ENCODE measurements at regions not wholly inside any gene's neighbourhood (a gene's known extent, or its start where the extent isn't known, plus 50 kb on each side); places are given as distances from the start of the nearest gene placed in this dataset.
"Not testable (repeated sequence)": the region's sequence is repeated elsewhere in the genome, so short reads cannot be mapped to it uniquely, and the experiment has no call there.

DNA sequence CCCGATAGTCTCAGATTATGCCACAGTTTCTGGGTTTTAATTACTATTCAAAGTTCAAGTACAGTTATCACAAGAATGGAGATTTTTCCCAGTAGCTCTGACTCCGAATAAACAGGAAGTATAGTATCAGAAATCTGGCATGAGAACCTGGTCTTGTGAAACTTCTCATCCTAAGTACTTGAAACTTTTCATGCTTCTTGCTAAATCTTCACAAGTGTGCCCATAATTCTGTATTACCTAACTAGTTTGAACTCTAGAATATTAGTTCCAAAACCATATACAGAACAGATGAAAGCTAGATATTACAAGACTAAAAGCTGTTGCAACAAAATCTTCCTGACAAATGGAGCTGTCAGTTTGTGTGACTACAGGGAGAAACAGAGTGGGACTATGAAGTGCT, 70.5 kb upstream of the CSNK1A1L start:
- Mint-ChIP-seq H3K27me3 (no peaks in the 10 kb centered on the region), H3K4me1 (ENCODE audit: low read depth in 2 of 2) (no peaks in the 10 kb centered on the region), H3K36me3 (no peaks in the 10 kb centered on the region), H3K4me3 (no peak overlapping the region), H3K27ac (no peak overlapping the region), H3K9me3 (peaks cover 6% of the 10 kb centered on the region)
- DNase-seq (ENCODE audit: low spot score) (no peak), ATAC-seq (no peak)

DNA sequence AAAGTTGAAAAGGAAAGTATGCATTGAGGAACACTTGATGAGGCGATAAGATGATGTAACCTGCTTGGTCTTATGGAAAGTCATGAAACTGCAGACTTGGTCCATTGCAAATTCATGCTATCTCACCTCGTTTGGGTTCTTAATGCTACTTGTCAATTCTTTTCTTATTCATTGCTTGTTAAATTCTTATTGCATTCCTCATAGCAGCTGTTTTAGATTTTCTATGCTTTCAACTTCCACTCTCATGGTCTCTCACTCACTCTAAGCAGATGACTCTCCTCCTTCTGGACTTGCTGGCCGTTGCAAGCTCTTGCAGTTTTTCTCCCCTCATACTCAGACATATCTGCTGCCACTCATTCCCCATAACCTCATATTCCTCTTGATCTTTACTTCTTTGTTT, 67.8 kb upstream of the CSNK1A1L start:
- Mint-ChIP-seq H3K27me3 (no peaks in the 10 kb centered on the region), H3K27ac (no peak overlapping the region), H3K4me3 (no peak overlapping the region), H3K36me3 (no peaks in the 10 kb centered on the region), H3K9me3 (peaks cover 6% of the 10 kb centered on the region), H3K4me1 (ENCODE audit: low read depth in 2 of 2) (no peaks in the 10 kb centered on the region)
- no peak for DNase-seq (ENCODE audit: low spot score)
- ATAC-seq: no peak

DNA sequence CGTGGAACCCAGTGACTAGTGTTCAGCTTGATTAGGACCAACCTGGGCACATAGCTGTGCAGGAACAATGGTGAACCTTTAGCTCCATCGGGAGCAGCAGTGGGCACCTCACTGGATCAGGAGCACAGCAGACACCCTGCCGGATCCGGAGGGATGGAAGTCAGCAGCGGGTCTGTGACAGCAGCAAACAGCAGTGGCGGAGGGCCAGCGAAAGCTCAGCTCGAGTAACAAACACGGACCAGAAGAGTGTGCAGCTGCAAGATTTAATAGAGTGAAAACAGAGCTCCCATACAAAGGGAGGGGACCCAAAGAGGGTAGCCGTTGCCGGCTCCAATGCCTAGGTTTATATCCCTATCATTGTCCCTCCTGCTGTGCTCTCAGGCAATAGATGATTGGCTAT, 66.8 kb upstream of the CSNK1A1L start:
- ATAC-seq; H3K4me1 Mint-ChIP-seq (ENCODE audit: low read depth in 2 of 2): not testable (repeated sequence)

DNA sequence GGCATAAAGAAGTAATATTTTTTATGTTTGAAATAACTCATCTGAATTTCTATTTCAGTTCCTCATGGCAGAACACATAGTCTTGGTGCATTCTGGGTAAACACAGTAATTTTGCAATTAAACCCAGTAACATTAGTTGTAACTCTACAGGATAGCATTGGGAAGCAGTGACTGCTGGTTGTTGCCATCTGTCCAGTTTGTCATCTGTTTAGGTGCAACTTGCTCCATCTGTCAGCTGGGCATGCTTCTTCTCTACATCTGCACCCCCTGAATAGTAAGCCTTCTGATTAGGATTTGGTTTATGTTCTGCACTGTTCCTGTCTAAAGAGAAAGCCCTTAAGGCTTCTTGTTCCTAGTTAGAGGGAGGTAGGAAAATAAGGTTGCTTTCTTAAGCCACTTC, 63.5 kb upstream of the CSNK1A1L start:
- DNase-seq (ENCODE audit: low spot score) (no peak), ATAC-seq (no peak)
- Mint-ChIP-seq H3K27ac (no peak overlapping the region), H3K4me1 (ENCODE audit: low read depth in 2 of 2) (no peaks in the 10 kb centered on the region), H3K4me3 (no peak overlapping the region), H3K9me3 (peaks cover 7% of the 10 kb centered on the region), H3K27me3 (no peaks in the 10 kb centered on the region), H3K36me3 (no peaks in the 10 kb centered on the region)

More for the DNA sequence above, 66.8 kb upstream of the CSNK1A1L start:
- not testable (repeated sequence) for H3K4me3 Mint-ChIP-seq; DNase-seq (ENCODE audit: low spot score); H3K36me3 Mint-ChIP-seq; H3K27ac Mint-ChIP-seq; H3K9me3 Mint-ChIP-seq; H3K27me3 Mint-ChIP-seq

DNA sequence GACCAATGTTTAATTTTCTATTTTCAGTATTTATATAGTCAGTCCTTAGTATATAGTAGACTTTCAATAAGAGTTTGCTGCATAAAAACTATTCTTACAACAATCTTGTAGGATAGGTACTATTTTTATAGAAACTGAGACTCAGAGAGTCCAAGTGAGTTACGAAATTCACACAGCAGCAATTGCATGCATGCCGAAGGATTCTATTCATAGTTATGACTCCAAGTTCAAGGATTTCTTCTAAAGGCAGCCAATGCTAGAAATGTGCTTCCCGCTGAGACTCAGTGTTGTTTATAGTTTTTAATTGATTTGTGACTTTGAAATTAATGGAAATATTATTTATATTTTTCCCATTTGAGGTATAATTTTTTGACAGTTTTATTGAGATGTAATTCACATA, 62.7 kb upstream of the CSNK1A1L start:
- no peaks in the 10 kb centered on the region for H3K4me1 Mint-ChIP-seq (ENCODE audit: low read depth in 2 of 2)
- no peaks in the 10 kb centered on the region for H3K27me3 Mint-ChIP-seq
- no peak overlapping the region for H3K4me3 Mint-ChIP-seq
- peaks cover 5% of the 10 kb centered on the region for H3K9me3 Mint-ChIP-seq
- no peak for DNase-seq (ENCODE audit: low spot score)
- no peaks in the 10 kb centered on the region for H3K36me3 Mint-ChIP-seq
- no peak overlapping the region for H3K27ac Mint-ChIP-seq
- ATAC-seq: no peak

DNA sequence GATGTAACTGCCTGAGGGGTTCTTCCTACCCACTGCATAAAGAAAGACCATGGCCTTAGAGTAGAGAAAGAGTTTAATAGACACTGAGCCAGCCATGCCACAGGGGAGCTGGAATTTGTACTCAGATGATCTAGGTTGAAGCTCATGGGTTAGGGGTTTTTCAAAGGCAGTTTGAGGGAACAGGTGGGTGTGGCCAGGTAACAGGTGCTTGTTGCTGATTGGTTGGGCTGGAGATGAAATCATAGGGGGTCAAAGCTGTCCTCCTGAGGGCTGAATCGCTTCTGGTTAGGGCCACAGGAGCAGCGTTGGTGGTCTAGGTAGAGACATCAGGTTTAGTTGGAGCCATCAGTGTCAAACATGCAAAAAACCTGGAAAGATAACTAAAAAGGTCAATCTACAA, 59.2 kb upstream of the CSNK1A1L start:
- Mint-ChIP-seq H3K4me3 (no peak overlapping the region), H3K4me1 (ENCODE audit: low read depth in 2 of 2) (no peaks in the 10 kb centered on the region), H3K27ac (no peak overlapping the region), H3K27me3 (no peaks in the 10 kb centered on the region), H3K9me3 (peaks cover 22% of the 10 kb centered on the region), H3K36me3 (peaks cover 8% of the 10 kb centered on the region)
- ATAC-seq (no peak), DNase-seq (ENCODE audit: low spot score) (no peak)

DNA sequence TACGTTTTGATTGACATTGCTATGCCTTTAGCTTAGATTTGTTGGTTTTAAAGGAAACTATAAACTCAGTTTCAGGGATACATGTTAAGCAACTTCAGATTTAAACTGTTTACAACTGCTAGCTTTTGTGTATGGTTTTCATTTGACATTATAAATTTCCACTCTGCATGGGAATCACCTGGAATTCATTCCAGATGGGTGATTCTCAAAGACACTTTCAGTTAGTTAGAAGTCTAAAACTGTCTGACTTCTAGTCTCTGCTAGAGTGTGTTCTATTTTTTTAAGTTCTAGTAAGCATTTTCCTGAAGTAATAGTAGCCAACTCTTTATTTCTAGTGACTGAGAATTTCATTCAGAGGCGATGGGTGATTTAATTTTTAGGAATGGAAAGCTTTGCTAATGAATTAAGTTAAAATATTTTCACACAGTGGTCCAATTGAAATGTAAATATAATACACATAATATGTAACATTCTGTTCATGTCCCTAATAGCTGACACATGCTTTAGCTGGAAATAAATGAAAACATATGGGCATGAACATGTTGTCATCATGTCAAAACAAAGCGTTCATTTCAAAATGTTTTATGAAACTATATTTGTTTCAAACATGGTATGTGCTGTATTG, 58.3 kb upstream of the CSNK1A1L start:
- Mint-ChIP-seq H3K4me3 (no peak overlapping the region), H3K4me1 (ENCODE audit: low read depth in 2 of 2) (no peaks in the 10 kb centered on the region), H3K9me3 (peaks cover 28% of the 10 kb centered on the region), H3K36me3 (peaks cover 8% of the 10 kb centered on the region), H3K27me3 (no peaks in the 10 kb centered on the region), H3K27ac (no peak overlapping the region)
- ATAC-seq (no peak), DNase-seq (ENCODE audit: low spot score) (no peak)

DNA sequence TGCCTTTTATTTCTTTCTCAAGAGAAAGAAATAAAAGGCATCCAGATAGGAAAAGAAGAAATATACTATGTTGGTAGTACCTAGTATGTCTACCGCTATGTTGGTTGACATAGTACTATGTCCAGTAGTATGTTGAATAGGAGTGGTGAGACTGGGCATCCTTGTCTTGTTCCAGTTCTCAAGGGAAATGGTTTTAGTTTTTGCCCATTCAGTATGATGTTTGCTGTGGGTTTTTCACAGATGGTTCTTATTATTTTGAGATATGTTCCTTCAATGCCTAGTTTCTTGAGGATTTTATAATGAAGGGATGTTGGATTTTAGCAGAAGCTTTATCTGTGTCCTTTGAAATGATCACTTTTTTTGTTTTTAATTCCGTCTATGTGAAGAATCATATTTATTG, 53.0 kb upstream of the CSNK1A1L start:
- Mint-ChIP-seq H3K36me3 (peaks cover 14% of the 10 kb centered on the region), H3K9me3 (peaks cover 32% of the 10 kb centered on the region), H3K27me3 (no peaks in the 10 kb centered on the region), H3K4me1 (ENCODE audit: low read depth in 2 of 2) (no peaks in the 10 kb centered on the region), H3K4me3 (no peak overlapping the region), H3K27ac (no peak overlapping the region)
- ATAC-seq: no peak
- DNase-seq (ENCODE audit: low spot score): no peak

DNA sequence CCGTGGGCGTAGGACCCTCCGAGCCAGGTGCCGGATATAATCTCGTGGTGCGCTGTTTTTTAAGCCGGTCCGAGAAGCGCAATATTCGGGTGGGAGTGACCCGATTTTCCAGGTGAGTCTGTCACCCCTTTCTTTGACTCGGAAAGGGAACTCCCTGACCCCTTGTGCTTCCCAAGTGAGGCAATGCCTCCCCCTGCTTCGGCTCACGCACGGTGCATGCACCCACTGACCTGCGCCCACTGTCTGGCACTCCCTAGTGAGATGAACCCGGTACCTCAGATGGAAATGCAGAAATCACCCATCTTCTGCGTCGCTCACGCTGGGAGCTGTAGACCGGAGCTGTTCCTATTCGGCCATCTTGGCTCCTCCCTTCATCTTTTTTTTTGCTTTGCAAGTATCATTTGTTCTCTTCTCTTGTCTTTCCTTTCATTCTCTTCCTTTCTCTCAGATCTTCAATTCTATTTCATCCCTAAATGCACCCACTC, 50.2 kb upstream of the CSNK1A1L start:
- ATAC-seq; H3K4me3 Mint-ChIP-seq; H3K4me1 Mint-ChIP-seq (ENCODE audit: low read depth in 2 of 2); DNase-seq (ENCODE audit: low spot score); H3K27ac Mint-ChIP-seq; H3K27me3 Mint-ChIP-seq: not testable (repeated sequence)
- peaks cover 21% of the 10 kb centered on the region for H3K9me3 Mint-ChIP-seq
- peaks cover 11% of the 10 kb centered on the region for H3K36me3 Mint-ChIP-seq
